ENCODE measurements at regions not wholly inside any gene's neighbourhood (a gene's known extent, or its start where the extent isn't known, plus 50 kb on each side); places are given as distances from the start of the nearest gene placed in this dataset.

DNA sequence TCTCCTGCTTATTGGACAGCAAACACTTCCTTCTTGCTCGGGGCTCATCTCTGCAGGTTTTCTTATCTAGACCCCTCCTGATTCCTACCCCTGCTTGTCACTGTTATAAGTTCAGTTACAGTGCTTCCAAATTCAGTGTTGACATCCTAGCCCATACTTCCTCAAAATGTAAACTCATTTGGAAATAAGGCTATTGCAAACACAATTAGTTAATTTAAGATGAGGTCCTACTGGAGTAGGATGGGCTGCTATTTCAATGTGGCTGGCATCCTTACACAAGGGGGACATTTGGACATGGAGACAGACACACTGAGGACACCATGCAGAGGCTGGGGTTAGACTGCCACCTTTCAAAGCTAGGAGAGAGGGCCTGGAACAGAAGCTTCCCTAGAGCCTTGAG is 85.2 kb upstream of the NPVF start:
- no peak for DNase-seq (ENCODE audit: extremely low spot score, unreplicated experiment)
- Mint-ChIP-seq H3K4me1 (ENCODE audit: unreplicated experiment) (no peaks in the 10 kb centered on the region), H3K4me3 (ENCODE audit: unreplicated experiment) (no peak overlapping the region), H3K36me3 (ENCODE audit: unreplicated experiment) (no peaks in the 10 kb centered on the region), H3K27ac (ENCODE audit: unreplicated experiment) (no peak overlapping the region), H3K9me3 (ENCODE audit: unreplicated experiment) (no peaks in the 10 kb centered on the region), H3K27me3 (ENCODE audit: unreplicated experiment) (no peaks in the 10 kb centered on the region)
- TF ChIP-seq CTCF (IDR thresholded peaks at IDR 0.05): no peak

GRCh38 chr7:25314094-25314730 is 85.9 kb upstream of the NPVF start:
- no peaks in the 10 kb centered on the region for H3K36me3 Mint-ChIP-seq (ENCODE audit: unreplicated experiment)
- TF ChIP-seq CTCF (IDR thresholded peaks at IDR 0.05): no peak
- no peaks in the 10 kb centered on the region for H3K9me3 Mint-ChIP-seq (ENCODE audit: unreplicated experiment)
- H3K4me3 Mint-ChIP-seq (ENCODE audit: unreplicated experiment): no peak overlapping the region
- H3K4me1 Mint-ChIP-seq (ENCODE audit: unreplicated experiment): no peaks in the 10 kb centered on the region
- no peak overlapping the region for H3K27ac Mint-ChIP-seq (ENCODE audit: unreplicated experiment)
- H3K27me3 Mint-ChIP-seq (ENCODE audit: unreplicated experiment): no peaks in the 10 kb centered on the region
- no peak for DNase-seq (ENCODE audit: extremely low spot score, unreplicated experiment)

DNA sequence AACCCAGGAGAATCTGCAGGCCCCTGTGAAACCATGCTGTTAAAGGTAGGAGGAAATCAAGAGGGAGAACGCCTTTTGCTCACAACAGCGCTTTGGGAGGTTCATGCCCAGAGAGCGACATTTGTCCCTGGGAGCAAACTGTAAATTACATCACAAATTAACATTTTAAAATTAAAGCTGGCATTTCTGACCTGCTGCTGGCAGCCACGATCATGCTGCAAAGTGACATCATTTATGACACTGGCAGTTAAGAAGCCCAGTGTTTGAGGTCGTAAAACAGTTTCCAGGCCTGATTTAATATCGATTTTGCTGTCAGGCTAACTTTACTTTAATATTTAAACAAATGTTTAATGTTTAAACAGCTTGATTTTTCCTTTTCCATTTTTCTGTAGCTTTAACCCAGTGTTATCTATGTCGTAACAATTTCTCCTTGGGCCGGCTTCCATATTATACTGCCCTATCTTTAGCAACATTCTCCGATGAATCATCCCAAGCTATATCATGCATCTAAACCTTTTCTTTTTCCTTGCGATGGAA is 86.5 kb upstream of the NPVF start:
- DNase-seq (ENCODE audit: extremely low spot score, unreplicated experiment): no peak
- peaks cover 2% of the 10 kb centered on the region for H3K27me3 Mint-ChIP-seq (ENCODE audit: unreplicated experiment)
- H3K4me3 Mint-ChIP-seq (ENCODE audit: unreplicated experiment): no peak overlapping the region
- H3K36me3 Mint-ChIP-seq (ENCODE audit: unreplicated experiment): no peaks in the 10 kb centered on the region
- no peaks in the 10 kb centered on the region for H3K9me3 Mint-ChIP-seq (ENCODE audit: unreplicated experiment)
- no peak for TF ChIP-seq CTCF (IDR thresholded peaks at IDR 0.05)
- H3K27ac Mint-ChIP-seq (ENCODE audit: unreplicated experiment): no peak overlapping the region
- no peaks in the 10 kb centered on the region for H3K4me1 Mint-ChIP-seq (ENCODE audit: unreplicated experiment)

- no peak overlapping the region for H3K4me3 Mint-ChIP-seq (ENCODE audit: unreplicated experiment)
- H3K36me3 Mint-ChIP-seq (ENCODE audit: unreplicated experiment): no peaks in the 10 kb centered on the region
- H3K27ac Mint-ChIP-seq (ENCODE audit: unreplicated experiment): no peak overlapping the region
- no peaks in the 10 kb centered on the region for H3K4me1 Mint-ChIP-seq (ENCODE audit: unreplicated experiment)
- H3K27me3 Mint-ChIP-seq (ENCODE audit: unreplicated experiment): peaks cover 9% of the 10 kb centered on the region
- no peak for TF ChIP-seq CTCF (IDR thresholded peaks at IDR 0.05)
- no peak for DNase-seq (ENCODE audit: extremely low spot score, unreplicated experiment)
- H3K9me3 Mint-ChIP-seq (ENCODE audit: unreplicated experiment): no peaks in the 10 kb centered on the region
Observed at GRCh38 chr7:25316366-25316765, 88.1 kb upstream of the NPVF start.

DNA sequence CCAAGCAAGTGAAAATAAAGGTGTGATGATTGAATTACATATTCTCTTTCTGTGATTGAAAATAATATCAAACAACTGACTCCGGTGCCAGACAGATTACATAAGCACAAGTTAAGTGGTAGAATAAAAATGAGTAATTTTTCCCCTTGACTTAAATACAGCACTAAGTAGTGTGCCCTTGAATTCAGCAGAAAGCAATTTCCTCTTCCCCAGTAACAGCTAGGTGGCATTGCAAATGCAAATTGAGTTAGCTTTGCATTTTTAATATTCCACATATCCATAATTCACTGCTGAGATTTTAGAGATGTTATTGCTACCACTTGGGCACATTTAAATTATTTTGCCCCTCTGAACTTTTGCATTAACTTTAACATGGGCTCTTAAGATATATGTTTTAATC is 89.8 kb upstream of the NPVF start:
- TF ChIP-seq CTCF (IDR thresholded peaks at IDR 0.05): peak; percentile 24
- Mint-ChIP-seq H3K27me3 (ENCODE audit: unreplicated experiment) (peaks cover 16% of the 10 kb centered on the region), H3K27ac (ENCODE audit: unreplicated experiment) (no peak overlapping the region), H3K36me3 (ENCODE audit: unreplicated experiment) (no peaks in the 10 kb centered on the region), H3K4me3 (ENCODE audit: unreplicated experiment) (no peak overlapping the region), H3K9me3 (ENCODE audit: unreplicated experiment) (no peaks in the 10 kb centered on the region), H3K4me1 (ENCODE audit: unreplicated experiment) (no peaks in the 10 kb centered on the region)
- DNase-seq (ENCODE audit: extremely low spot score, unreplicated experiment): no peak
